Stimulated activated CD8-positive, alpha-beta memory T cell treated with anti-CD3 and anti-CD28 coated beads, Interleukin-12 subunit alpha, Interleukin-12 subunit beta, amount 100 ng/mL, for 24 hours (primary cell): ENCODE measurements at regions not wholly inside any gene's neighbourhood (a gene's known extent, or its start where the extent isn't known, plus 50 kb on each side); places are given as distances from the start of the nearest gene placed in this dataset.

Experiments
- DNase-seq: peaks from one replicate; pipeline ENCODE4 v3.0.0-alpha.2; 2020; ENCODE audit errors: extremely low read depth

DNA sequence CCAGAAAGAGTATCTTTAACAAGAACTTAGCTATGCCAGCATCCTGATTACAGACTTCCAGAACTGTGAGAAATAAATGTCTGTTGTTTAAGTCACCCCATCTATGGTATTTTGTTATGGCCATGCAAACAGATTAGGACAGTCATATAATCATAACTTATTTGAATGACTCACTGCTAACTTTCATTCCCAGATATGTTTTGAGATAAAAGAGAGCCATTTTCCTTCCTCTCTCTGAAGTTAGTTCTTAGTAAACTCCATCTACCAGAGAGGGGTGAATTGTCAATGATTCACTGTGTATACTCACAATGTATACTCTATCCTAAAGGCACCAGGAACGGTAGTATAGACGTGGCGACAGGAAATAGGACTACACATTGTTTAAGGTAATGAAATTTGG, 179.4 kb upstream of the DPH6 start:
- no peak for DNase-seq

DNA sequence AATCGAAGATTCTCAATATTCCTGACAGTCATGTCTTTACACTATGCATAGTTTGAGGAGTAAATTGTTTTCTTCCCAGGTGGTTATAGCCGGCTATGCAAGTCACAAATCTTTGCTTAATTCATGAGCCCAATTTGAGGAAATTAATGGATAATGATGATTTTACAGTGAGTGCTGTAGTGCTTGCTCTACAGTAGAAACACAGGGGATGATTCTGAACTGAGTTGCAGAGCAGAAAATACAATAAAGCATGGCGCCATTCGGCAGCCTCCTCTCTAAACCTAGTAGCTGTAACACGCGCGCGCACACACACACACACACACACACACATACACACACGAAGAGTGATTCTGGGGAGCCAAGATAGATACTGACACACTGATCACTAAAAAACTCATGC, 181.7 kb upstream of the DPH6 start:
- DNase-seq, result no peak

DNA sequence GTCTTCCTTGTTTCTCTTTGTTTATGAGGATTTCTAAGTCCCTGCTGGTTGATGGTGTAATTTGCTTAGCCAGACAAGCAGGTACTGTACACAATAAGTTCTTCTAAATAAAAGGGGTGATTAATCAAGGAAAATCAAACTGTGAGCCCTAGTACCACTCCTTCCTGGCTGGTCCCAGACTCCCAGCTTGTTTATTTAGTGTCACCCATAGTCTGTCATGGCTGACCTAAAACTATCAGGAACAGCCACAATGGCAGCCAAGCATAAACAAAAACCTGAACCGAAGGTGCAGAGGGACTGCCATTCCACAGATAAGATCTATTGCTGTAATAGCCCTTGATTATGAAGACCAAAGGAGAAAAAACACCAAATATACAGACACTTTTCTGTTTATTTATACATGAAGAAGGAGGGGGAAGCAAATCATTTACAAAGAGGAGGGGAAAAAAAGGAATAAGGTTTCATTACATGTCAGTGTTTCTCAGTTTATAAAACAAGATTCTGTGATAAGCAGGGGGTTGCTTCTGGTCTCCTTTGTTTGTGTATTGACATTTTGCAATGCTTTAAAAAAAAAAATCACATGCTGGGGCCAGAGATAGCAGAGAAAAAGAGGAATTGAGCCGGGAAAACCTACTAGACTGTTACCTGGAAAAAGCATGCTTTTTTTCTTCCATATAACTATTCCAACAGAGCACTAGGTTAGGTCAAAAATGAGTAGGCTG, 182.4 kb upstream of the DPH6 start:
- DNase-seq, result no peak

DNA sequence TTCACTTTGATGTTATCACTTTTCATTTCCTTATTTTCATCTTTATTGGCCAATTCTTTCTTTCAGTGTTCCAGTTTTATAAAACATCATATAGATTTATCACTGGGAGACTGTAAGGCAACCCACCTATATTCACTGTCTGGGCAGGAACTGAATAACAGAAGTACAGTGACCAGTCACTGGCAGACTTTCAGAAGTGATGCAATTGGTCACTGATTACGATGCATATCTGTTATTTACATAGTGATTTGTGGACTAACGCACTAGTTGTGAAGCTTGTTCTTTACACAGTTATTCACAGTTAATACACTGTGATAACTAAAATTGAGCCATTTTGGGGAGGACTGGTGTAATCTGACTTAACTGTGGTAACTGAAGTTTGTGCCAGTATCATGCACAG, 190.2 kb upstream of the DPH6 start:
- no peak for DNase-seq

DNA sequence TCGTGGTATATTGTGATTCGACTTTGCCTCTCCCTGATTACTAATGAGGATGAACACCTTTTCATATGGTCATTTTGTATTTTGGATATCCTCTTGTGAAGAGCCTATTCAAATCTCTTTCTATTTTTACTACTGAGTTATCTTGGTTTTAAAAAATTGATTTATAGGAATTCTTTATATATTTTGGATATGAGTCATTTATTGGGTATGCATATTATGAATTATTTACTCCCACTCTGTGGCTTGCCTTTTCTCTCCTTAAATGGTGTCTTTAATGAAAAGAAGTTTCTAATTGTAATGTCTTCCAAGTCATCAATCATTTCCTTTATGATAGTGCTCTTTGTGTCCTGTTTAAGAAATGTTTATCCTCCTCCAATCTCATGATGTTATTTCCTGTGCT, 191.5 kb upstream of the DPH6 start:
- no peak for DNase-seq

DNA sequence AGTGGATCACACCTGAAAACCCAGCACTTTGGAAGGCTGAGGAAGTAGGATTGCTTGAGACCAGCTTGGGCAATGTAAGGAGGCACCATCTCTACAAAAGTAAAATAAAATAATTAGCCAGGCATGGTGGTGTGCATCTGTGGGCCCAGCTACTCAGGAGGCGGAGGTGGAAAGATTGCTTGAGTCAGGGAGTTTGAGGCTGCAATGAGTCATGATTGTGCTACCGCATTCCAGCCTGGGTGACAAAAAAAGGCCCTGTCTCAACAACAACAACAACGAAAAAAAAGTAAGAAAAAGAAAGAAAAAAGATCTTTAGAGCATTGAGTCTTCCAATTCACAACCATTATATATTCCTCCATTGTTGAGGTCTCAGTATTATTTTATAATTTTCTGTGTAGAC, 192.4 kb upstream of the DPH6 start:
- DNase-seq, result no peak

DNA sequence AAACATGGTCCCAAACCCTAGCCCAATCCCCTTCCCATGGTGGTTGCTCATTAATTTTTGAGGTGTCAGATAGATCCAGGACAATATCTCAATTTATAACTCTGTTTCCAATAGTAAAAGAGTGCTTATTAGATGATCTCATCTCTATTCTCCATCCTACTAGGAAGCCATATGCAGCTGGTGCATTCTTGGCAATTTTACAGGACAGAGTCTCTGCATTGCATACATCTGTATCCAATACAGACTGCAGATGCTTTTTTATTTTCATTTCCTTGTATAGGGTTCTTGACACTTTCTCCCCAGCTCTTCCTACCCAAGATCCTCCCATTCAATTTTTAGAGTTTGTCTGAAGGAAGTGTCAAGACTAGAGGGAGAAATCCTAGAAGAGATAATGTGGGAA, 194.8 kb upstream of the DPH6 start:
- DNase-seq, result no peak

DNA sequence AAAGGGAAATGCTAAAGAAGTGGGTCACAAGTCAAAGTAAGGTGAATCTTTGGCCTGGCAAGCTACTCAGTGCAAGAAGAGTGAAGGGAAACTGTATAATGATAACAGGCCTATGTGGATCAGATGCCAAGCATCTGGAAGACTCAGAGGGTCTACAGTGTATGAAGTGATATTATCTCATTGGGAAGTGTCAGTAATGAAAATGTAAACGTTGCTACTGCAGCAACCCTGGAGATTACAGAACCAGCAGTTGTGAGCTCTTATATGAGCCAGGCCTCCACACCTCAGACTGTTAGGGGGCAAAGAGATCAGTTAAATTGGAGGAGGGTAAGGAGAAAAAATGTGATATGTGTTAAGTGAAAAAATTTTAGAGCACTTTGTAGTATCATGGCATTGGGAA, 195.4 kb upstream of the DPH6 start:
- no peak for DNase-seq

DNA sequence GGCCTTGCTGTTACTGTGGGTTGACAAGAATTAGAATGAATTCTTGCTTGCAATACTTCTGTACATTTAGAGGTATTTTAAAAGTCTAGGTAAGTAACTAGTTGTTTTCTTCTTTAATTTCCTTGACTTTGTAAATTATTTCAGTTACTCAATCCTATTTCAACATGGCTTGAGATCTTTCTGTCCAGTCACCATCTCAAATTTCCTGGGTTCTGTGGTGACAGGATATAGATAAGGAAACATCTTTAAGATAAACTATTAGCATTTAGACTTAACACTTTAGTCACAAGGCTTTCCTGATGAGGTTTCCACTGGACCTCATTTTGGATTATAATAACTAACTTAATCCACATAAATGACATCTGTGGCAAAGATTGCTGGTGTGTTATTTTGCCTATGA, 195.9 kb upstream of the DPH6 start:
- no peak for DNase-seq

DNA sequence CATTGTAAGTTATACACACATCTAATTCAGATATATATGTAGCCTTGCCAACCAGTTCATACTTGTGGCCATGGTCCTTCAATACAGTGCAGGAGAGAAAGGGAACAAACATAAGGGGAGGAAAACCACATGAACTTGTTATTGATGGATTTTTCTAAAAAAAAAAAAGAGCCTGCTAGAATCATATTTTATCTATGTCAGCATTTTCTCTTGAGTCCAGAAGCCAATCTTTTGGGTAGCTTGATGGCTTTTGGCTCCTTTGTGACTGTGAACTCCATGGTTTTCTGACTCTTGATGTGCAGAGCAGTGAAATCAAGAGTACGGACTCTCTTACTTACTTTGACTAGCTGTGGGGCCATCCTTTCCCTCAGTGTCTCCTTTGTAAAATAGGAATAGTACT, 197.4 kb upstream of the DPH6 start:
- DNase-seq, result no peak

DNA sequence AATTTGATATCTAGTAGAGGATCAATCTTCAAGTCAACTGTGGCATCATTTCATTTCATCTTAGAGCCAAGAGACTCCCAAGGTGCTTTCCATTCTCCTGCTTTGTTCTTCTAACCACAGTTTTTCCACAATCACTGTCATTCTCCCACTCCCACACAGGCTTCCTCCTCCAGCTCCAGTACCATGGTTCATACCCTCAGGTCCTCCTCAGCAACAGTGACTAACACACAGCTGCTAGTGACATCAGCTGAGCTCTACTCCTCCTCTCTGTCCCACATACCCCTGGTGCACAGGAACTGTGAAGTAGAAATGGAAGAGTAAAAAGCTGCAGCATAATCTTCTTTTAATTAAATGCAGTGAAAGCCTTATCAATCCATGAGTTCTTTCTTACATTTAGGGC, 200.2 kb upstream of the DPH6 start:
- DNase-seq, result no peak

DNA sequence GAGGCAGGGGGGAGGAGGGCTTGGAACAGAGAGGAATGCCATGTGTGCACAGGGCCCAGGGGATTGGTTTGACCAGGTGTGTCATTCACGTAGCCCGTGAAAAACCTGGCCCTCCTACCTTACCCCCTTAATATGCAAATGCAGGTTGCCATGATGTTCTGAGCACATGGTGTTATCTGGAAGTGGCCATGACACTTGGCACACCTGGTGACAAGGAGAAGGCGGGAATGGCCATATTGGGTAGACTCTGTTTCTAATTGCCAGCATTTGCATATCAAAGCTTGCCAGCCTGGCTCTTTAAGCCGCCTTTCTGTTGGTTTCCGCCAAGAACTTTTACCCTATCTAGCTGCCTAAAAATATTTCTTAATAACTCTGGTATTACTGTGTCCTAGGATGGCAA, 202.1 kb upstream of the DPH6 start:
- DNase-seq, result no peak

DNA sequence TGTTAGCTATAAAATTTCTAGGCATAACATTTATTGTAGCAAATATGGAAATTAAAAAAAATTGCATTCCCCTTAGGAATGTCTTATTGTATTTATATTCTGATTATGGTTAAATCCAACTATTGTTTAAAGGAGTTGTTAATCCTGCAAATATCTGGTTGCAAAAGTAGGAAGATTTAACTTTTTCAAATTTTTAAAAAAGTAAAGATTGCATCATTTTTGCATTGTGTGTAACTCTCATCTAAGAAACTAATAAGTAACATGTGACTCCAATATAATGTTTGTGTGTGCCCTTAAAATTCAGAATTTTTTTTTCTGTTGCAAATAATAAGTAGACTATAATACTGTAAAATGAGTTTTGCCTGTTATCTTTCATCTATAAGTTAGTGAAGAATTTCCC, 204.1 kb upstream of the DPH6 start:
- DNase-seq, result no peak

DNA sequence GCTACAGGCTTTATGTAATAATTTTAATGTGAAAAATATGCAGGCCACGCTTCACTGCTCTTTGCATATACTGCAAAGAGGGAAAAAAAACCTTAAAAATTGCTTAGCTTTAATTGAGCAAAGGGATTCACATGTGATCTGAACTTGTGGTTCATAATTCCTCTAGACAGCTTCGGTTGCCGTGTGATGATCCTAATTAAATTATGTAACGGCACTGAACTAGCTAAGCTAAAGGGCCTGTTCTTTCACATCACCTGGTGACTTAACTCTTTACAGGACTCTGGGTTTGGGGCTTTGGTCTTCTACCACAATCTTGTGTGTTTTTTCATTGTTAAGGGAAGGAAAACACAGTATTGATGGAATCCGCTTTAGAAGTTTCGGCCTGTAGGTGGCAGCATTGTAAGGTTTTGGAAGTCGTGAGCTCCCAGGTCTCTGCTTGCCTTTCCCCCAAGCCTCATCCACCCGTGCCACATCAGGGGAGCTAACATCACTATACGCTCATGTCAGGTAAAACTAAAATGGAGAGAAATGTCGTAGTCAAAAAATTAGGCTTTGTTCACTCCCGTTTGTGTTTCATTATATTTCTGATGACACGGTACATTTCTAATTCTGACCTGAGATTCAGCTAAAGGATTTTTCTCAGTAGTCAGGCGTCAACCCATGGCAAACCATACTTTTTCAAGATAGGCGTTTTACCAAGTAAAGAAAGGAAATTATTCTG, 205.6 kb upstream of the DPH6 start:
- DNase-seq, result peak; percentile 5

DNA sequence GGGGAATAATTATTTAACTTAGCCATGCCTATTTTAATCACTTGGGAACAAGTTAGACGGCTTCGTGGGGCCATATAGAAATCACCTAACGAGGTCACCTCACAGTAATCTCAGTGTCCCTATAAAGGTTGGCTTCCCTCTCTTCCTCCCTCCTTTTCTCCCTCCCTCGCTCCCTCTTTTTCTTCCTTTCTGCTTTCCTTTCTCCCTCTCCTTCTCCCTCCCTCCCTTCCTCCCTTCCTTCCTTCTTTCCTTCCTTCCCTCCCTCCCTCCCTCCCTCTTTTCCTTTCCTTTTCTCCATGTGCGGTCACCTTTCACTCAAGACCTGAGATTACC, 206.1 kb upstream of the DPH6 start:
- no peak for DNase-seq

DNA sequence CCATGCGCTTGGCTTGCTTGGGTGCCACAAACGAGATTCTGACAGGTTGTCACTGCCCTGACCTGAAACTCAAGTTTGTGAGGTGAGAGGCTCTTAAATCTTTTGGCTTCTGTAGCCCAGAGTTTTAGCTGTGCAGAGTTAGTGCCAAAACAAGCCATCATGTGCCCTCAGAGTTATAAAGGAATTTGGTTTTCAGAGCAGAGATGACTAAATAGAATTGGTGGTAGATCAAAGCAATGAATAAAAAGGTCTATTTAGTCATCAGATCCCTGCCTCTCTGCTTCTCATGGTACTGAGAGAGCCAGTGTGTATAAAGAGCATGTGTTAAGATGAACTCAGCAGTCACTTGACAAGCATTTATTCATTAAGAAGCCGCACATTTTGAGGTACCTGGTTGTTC, 207.5 kb upstream of the DPH6 start:
- DNase-seq, result no peak

DNA sequence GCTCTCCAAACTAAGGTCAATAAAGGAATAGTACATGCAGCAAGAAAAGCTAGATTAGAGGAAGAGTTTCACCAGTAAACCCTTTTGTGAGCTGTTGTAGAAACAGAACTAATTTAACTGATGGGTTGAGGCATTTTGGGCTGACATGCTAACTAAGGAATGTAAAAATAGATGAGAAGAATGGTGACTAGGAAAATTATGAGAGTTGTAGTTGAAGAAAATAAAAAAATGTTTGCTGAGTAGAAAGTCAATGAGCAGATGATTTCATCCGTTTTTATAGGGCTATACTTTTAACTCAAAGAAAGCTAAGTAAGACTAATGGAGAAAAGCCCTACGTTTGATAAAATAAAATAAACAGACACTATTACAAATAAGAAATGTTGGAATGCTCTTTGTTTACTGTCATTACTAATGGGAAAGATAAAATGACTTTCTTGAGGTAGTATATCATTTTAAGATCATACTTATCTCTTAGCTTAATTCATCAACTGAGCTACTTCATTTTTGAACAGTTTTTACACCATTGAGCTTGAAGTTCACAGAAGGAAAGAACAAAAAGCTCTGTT, 209.4 kb upstream of the DPH6 start:
- DNase-seq, result no peak

DNA sequence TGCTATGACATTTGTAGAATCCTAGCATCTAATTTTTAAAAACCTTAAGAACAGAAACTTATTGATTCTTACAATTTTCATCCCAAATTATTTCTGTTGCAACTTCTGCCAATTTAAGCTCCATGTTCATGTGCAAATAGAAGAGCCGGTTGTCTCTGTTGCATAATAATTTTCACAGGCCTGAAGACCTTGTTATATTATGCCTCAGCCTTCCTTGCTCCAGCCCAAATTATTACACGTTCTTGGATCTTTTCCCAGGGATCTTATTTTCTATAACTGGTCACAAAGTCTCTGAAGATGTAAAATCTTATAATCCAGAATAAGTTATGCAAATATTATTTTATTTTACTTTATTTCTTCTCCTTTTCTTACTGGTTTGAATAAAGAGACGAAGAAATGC, 210.7 kb upstream of the DPH6 start:
- no peak for DNase-seq

DNA sequence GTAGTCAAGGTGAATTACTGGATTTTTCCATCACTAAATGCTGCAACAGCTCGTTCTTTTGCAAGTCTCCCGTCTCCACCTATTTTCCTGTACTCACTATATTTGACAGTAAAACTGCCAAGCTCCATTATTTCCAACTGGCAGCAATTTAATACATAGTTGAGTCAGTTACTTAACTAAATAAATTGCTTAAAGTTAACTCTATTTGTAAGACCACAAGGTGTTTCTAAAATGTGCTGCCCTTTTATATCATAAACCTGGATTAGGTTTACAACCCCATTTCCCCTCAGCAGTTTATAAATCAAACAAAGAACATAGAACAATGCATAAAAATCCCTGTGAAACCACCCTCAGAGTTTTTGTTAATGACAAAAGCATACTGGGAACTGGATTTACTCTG, 211.4 kb upstream of the DPH6 start:
- no peak for DNase-seq

DNA sequence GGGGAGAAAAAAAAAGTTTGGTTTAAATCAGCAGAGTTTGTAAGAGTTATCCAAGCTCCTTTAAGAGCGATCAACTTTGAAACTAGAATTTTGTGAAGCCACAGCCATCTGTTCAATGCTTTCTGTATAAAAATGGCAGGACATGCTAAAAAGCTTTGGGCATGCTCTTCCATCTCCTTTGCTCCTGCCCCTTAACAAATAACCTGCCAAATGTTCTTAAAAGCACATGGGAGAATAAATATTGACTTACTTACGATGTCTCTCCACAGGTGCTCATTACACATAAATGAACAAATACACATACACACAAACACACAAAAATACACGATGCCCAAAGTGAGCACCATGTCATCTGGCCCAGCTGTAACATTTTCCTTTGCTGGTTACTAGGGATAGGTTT, 211.8 kb upstream of the DPH6 start:
- DNase-seq, result no peak

DNA sequence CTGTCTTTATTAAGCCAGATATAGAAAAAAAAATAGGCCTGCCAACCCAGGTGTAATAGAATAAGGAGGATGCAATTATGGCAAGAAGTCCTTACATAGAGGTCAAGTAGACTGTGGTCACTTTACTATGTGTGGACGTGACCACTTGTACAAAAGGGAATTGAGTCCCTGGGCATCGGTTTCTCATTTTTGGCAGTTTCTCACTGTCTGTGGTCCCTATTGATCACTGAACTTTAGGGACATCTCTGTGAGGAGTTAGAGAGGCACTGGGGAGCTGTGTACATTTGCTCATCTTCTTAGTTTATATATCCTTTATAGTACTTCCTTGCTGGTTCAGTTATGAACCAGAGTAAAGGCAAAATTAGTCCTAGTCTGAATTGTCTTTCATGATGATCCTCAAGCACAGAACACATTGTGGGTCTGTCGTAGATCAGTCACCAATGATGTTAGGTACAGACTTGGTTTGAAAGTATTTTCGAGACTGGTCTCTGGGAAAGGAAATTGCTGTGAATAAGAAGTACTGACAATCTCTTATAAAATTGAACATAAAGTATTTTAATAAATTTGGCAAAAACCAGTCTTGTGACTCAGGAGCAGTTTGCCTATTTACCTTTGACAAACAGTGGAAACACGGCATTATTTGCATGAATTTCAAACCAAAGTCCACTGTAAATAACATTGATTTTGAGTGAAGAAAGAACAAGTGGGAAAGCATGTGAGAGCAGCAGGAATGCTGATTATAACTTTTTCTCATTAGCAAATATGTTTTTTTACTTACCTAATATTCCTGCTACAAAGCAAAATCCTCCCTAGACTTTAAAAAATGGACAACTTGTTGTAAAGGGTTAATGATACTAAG, 218.9 kb upstream of the DPH6 start:
- DNase-seq, result no peak

DNA sequence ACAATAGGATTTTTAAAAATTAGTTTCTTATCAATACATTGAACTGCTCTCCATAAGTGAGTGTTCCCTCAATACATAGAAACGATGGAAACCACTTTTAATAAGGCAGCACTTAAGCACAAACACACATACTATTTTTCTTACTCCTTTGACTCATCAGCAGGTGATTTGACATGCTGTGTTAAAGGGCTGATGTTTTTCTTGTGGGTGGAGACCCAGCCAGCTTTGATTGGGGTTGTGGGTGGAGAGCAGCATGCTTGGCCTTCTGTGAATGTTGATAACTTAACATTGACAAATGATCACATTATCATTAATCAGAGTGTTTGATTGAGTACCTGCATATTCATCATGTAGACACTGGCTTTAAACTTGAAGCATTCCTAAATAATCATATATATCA, 223.0 kb upstream of the DPH6 start:
- no peak for DNase-seq

DNA sequence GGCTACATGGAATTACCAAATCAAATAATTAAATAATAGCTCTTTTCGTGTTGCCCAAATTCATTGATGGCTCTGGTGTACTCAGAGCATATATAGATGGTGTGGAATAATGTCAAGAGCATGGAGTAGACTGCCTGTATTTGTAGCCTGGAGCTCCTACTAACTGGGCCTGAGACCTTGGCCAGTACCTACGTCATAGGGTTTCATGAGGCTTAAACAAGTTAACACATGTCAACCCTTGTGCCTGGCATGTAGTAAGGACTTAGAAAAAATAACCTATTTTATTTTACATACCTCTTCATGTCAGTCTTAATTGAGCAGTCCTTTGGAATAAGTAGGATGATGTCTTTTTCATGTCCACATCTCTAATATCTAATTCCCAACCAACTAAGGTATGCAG, 223.7 kb upstream of the DPH6 start:
- no peak for DNase-seq
